HG02840 (cell line): ENCODE measurements at regions not wholly inside any gene's neighbourhood (a gene's known extent, or its start where the extent isn't known, plus 50 kb on each side); places are given as distances from the start of the nearest gene placed in this dataset.
"Not testable (repeated sequence)": the region's sequence is repeated elsewhere in the genome, so short reads cannot be mapped to it uniquely, and the experiment has no call there.

ENCODE experiments used
- ATAC-seq: cut with Tn5 transposase; IDR thresholded peaks from one replicate; pipeline ENCODE4 v1.9.1; 2021; ENCODE audit warnings: mild to moderate bottlenecking, moderate library complexity, moderate number of reproducible peaks; ENCODE audit not compliant: unreplicated experiment, low FRiP score

- ATAC-seq: no peak
Observed at GRCh38 chr5:121573721-121574382, 277.8 kb upstream of the FTMT start.

DNA sequence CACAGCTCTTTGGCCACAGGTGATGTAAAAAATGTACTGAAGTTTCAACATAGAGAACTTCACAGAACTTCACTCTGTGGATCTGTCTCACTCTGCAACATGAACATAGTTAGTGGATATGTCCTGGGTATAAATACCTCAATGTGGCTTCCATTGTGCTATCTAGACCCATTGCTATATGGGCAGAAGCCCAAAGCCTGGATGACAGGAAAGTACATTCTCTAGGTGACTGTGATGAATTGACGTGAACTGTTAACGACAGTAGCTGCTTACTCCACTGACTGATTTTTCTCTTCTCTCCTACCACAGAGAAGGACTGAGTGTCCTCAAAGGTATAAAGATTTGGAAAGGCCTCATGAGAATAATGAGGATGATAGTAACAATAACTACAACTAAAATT, 270.1 kb upstream of the FTMT start:
- ATAC-seq: no peak

GRCh38 chr5:121596882-121597281, 254.8 kb upstream of the FTMT start:
- no peak for ATAC-seq

DNA sequence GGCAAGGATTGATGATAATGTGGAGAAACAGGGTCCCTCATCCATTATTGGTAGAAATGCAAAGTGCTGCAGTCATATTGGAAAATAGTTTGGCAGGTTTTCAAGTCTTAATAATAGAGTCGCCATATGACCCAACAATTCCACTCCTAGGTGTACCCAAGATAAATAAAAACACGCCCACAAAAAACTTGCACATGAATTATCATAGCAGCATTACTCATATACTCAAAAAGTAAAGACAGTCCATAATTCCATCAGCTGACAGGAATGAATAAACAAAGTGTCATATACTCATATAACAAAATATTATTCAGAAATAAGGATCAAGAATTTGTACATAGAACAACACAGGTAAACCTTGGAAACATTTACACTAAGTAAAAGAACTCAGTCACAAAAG, 242.9 kb upstream of the FTMT start:
- no peak for ATAC-seq

DNA sequence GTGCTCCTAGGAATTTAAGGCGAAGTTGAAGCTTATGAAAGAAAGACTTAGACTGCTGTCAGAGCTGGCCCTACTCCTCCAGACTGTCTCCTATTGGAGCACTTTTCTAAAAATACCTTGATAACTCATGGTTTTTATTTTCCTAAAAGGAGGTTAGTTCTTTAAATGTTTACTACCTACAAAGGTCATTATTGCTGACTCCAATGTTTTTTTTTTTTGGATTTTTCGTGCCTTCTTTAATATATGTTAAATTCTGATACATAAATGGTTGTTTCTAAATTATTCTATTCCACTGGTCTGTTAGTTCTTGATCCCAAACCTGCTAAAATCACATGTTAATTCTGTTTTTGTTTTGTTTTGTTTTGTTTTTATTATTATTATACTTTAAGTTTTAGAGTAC, 227.6 kb upstream of the FTMT start:
- no peak for ATAC-seq

DNA sequence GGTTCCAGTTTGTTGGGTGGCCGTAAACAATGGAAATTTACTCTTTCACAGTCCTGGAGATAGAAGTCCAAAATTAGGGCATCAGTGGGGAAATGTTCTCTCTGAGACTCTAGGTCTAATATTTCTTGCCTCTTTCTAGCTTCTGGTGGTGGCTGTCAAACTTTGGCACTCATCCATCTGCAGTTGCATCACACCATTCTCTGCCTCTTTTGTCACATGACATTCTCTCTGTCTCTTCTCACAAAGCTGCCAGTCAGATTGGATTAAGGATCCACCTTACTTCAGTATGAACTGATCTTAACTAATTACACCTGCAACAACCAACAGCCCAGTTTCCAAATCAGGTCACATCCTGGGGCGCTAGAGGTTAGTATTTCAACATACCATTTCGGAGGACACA, 222.9 kb upstream of the FTMT start:
- no peak for ATAC-seq

- no peak for ATAC-seq
Observed at GRCh38 chr5:121630402-121630801, 221.3 kb upstream of the FTMT start.

DNA sequence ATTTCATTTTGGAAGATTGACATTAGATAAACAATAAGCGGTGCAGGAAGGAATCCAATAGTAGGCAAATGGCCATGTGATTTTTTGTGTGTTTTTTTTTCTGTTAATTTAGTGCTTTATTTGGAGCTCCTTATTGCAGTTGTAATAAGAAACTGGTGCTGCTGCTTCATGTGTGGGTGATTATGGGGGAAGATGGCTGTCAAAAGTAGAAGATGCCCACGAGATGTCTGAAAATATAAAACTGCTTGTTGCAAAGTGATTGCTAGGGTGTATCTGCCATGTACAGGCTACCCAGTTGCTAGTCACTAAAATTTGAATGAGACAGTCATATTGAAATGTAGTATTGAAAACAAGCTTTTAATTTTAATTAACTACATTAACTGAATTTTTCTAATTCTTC, 216.7 kb upstream of the FTMT start:
- no peak for ATAC-seq

DNA sequence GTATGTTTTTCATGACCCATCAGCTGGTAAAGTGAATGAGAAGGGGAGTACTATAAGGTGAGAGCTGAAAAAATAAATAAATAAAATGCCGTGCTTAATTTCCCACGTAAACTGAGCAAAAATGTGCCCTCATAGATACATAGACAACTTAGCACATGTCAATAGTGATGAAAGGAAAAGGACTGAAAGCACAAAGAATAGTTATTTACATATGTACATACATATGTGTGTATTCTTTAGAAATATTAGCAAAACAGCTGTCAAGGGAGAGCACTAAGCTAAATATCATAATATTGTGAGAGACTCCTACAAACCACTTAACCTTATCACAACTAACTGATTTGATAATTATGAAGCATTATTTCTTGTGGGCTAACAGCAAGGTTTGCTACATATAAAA, 213.6 kb upstream of the FTMT start:
- no peak for ATAC-seq

GRCh38 chr5:121640298-121640697, 211.4 kb upstream of the FTMT start:
- no peak for ATAC-seq

DNA sequence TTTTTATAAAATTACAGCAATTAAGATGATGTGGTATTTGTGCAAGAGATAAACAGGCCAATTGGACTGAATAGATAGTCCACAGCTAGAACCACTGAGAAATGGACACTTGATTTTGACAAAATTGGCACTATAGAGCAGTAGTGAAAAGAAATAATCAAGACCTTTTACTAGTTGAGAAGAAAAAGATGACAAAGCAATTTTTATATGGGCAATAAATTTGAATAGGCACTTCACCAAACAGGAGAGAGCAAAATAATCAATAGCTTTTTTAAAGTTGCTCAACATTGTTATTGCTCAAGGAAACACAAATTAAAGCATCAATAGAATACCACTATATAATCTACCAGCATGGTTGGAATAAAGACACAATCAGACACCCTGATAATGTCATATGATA, 193.5 kb upstream of the FTMT start:
- no peak for ATAC-seq

- no peak for ATAC-seq
Observed at GRCh38 chr5:121660142-121660541, 191.5 kb upstream of the FTMT start.

GRCh38 chr5:121665542-121665941, 186.1 kb upstream of the FTMT start:
- not testable (repeated sequence) for ATAC-seq

- no peak for ATAC-seq
Observed at GRCh38 chr5:121667292-121667691, 184.4 kb upstream of the FTMT start.

GRCh38 chr5:121668635-121669034, 183.0 kb upstream of the FTMT start:
- no peak for ATAC-seq

DNA sequence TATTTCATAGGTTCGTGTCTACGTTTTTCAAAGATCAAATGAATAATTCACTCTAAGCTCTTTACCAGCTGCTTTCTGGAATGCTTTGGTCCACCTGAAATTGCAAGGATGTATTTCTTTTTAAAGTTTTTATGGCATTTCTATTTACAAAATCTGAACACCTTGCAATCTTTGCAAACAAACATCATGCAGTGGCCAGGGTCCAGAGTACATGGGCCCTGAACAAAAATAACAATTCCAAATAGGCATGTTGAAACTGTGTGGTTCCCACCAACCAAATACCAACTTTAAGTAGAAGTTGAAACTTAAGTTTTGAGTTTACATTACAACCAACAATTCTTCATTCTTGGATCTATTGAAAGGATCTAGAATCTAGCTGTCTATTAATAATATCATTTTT, 180.1 kb upstream of the FTMT start:
- ATAC-seq: no peak

DNA sequence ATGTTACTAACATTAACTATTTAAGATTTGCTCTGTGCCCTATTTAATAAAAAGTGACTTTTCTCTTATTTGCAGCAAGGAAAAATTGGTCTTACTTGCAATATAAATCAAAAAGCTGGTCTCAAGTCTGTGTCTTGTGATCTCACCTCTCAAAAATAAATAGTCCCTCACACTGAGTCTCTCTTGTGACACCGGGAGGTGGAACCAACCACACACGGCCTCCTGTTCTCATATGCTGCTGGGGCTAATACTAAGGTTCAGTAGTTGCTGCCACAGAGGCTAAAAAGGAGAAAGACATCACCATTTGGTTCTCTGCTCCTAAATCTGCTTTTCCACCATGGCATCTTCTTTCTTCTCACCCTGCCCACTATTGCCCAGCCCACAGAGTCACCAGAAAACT, 175.8 kb upstream of the FTMT start:
- ATAC-seq: no peak

GRCh38 chr5:121681229-121681855, 170.3 kb upstream of the FTMT start:
- no peak for ATAC-seq

DNA sequence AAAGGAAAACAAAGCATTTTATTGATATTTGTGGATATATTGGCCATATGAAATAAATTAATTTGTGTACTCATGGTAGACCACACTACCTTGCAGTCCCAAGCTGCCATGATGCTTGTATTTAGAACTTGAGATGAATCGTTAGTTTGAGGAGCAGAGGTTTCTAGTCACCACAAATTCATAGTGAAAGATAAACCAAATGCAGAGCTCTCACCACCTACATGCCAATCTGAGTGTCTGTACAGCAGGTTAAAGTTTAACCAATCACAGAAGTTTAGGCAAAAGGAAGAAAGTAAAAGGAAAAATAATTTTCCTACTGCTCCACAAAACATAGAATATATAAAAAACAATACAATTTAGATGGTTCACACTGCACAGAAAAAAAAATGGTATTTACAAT, 163.6 kb upstream of the FTMT start:
- ATAC-seq: no peak

DNA sequence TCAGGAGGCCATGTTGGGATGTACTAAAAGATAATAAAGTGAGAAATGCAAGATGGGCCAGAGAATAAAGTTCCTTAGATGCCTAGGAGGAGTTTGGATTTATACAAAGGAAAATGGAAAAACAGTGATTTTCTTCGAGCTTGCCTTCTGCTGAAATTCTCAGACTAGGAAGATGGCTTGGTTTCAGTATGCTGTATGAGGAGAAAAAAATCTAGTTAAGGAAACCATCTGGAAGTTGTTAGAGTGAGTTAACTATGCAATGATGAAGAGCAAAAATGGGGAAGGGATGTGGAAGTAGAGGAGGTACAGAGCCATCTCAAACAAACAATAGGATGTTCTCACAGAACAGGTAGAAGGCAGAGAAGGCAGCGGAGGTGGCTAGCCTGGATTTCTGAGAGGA, 162.9 kb upstream of the FTMT start:
- no peak for ATAC-seq

- no peak for ATAC-seq
Observed at GRCh38 chr5:121691478-121691877, 160.2 kb upstream of the FTMT start.

- ATAC-seq: no peak
Observed at GRCh38 chr5:121692158-121692557, 159.5 kb upstream of the FTMT start.

DNA sequence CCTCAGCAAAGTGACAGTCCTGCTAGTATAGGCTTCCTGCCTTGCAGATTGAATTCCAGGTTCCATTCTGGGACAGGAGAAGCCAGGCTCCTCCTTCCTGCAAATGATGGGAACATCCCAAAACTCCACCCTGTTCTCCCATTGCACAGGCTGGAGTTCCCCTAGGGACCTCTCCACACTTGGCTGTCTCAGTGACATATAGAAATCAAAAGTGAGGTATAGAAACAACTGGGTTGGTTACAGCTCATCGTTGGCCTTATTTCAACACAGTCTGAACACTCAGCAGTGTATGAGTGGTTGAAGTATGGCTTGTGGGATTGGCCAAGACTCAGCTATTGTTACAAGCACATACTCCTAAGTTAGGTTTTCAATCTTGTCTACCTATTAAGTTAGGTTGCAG, 157.8 kb upstream of the FTMT start:
- ATAC-seq: no peak
